OCI-LY3 (cell line): ENCODE measurements at regions not wholly inside any gene's neighbourhood (a gene's known extent, or its start where the extent isn't known, plus 50 kb on each side); places are given as distances from the start of the nearest gene placed in this dataset.

Experiments
- CTCF ChIP-seq: fragments of 200-600, 300-600 bp; sonication (generic); IDR thresholded peaks from 2 replicates; pipeline ENCODE4 v1.5.1; 2014; ENCODE audit warnings: antibody characterized with exemption, low read length, low read depth
- EZH2phosphoT487 ChIP-seq: fragments of 200-600 bp; shearing (Covaris generic); IDR thresholded peaks from 2 replicates; pipeline ENCODE4 v1.6.1; 2018; ENCODE audit warnings: antibody characterized with exemption, mixed run types, low read depth

- no peak for TF ChIP-seq CTCF
- no peak for TF ChIP-seq EZH2phosphoT487
Measured at GRCh38 chr4:22233230-22233629, 282.6 kb downstream of the ADGRA3 start.
